Astrocyte of the spinal cord (primary cell): ENCODE measurements at regions not wholly inside any gene's neighbourhood (a gene's known extent, or its start where the extent isn't known, plus 50 kb on each side); places are given as distances from the start of the nearest gene placed in this dataset.

Experiments
- DNase-seq: peaks from one replicate; pipeline ENCODE4 v3.0.0; 2011; ENCODE audit warnings: low read depth, low spot score
- H3K4me3 ChIP-seq: 2 replicates; pipeline ENCODE4 v1.5.1; 2011; ENCODE audit warnings: low read depth, mild to moderate bottlenecking, low read length, moderate library complexity
- CTCF ChIP-seq: IDR thresholded peaks from 2 replicates; pipeline ENCODE4 v1.5.1; 2012; ENCODE audit warnings: low read depth, mild to moderate bottlenecking, low read length, inconsistent platforms
- in situ Hi-C: cut with HindIII; loops from 2 replicates; pipeline ENCODE4 v1.10.0; 2017; ENCODE audit warnings: low sequenced_read_pairs

DNA sequence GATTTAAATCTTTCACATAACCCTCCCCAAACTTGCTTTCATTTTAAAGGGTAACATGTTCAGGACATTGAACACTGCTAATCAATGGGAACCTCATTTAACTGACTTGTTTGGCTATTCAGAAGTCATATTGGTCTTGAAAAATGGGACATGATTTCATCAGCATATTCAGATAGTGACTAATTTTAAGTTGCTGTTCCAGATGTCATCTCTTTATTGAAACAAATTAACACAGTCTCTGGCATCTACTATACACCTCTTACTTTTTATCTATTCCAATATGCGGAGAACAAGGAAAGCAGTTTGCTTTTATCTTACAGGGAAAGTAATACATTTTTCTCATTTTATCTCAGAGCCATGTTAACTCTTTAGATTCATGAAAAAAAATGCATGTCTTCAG lies 310.1 kb downstream of the S1PR1 start:
- no peak for TF ChIP-seq CTCF
- no peak for DNase-seq
- in situ Hi-C loops, result no loop called here
- no peak overlapping the region for H3K4me3 ChIP-seq

DNA sequence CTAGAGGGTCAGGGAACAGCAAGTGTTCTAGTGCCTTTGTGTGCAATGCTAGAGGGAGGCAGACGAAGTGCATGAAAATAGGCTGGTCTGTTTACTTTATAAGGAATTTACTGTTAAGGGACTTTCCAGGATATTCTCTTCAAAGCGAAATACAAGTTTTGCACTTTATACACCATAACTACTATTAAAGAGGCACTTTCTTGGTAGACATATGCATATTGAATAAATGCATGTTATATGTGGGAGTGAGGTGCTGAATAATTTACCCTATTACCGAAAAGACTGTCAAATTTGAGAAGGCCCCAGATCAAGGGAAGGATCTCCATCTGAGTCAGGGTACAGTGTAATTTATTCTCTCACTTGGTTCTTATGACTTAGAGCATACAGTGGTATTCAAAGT lies 310.5 kb downstream of the S1PR1 start:
- no peak overlapping the region for H3K4me3 ChIP-seq
- in situ Hi-C loops, result no loop called here
- no peak for DNase-seq
- no peak for TF ChIP-seq CTCF

DNA sequence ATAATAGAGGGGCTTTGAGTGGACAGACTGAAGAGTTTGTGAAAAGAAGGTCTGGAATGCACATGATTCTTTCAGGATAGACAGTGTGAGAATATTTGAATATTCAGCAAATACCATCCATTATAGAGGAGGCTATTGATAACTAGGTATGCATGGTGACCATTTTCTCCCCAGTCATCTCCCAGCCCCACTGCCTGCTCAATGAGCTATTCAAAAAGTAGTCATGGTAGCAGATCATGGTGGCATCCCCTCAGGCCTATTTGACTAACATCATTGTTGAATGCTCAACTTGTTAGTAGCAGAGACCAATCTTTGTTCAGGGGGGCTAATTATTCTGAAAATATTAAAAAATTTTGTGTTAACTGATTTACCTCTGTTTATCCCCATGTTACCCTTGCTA lies 311.6 kb downstream of the S1PR1 start:
- in situ Hi-C loops, result no loop called here
- H3K4me3 ChIP-seq, result no peak overlapping the region
- TF ChIP-seq CTCF, result no peak
- DNase-seq, result no peak

DNA sequence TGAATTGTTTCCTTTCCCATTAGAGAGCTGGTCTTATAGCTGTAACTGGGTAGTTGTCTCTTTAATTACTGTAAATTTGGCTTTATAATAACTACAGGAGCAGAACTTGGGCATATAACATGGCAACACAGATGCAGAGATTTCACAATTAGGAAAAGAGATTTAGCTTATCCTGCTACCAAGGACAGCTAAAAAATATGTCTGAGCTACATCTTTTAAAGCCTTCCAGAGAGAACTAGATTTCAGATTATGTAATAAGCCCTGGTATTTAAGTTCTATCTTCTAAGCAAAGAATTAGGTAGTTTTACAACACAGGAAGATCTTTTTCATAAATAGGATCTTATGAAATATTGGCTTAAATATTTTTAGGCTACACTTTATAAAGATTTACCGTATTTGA lies 313.8 kb downstream of the S1PR1 start:
- in situ Hi-C loops, result no loop called here
- H3K4me3 ChIP-seq, result no peak overlapping the region
- no peak for DNase-seq
- TF ChIP-seq CTCF, result no peak

- in situ Hi-C loops, result no loop called here
- H3K4me3 ChIP-seq, result no peak overlapping the region
- no peak for DNase-seq
- no peak for TF ChIP-seq CTCF
Observed at GRCh38 chr1:101566883-101567538, 330.2 kb downstream of the S1PR1 start.

DNA sequence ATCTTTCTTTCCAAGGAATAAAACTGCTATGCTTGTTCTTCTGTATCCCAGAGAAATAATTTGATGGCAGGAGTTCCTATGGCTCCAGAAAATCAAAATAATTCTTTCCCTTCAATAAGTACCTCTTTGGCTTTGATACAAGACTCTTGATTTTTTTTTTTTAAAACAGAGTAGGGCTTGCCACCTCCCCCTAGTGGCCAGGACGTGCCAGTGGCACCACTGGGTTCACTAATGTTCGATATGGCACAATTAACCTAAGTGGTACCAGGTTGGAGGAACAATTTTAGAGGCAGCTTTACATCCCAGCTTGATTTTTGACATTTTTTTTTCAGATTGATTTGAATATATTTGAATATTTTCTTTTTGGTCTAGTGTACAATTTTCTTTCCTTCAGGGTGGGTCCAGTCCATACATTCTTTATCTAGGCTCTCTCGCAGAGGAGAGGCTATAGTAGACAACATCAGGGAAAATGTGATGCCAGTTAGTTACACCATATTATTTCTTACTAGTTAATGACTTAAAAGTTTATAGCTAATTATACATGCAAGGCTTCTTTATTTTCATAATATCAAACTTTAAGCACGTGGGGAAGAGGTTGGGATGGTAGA lies 330.9 kb downstream of the S1PR1 start:
- H3K4me3 ChIP-seq, result no peak overlapping the region
- peak; percentile 92 for TF ChIP-seq CTCF
- in situ Hi-C loops, result no loop called here
- peak; percentile 20 for DNase-seq

GRCh38 chr1:101587741-101588140 lies 350.9 kb downstream of the S1PR1 start:
- in situ Hi-C loops, result no loop called here
- no peak for TF ChIP-seq CTCF
- DNase-seq, result peak; percentile 56
- no peak overlapping the region for H3K4me3 ChIP-seq
